ENCODE measurements at regions not wholly inside any gene's neighbourhood (a gene's known extent, or its start where the extent isn't known, plus 50 kb on each side); places are given as distances from the start of the nearest gene placed in this dataset.

DNA sequence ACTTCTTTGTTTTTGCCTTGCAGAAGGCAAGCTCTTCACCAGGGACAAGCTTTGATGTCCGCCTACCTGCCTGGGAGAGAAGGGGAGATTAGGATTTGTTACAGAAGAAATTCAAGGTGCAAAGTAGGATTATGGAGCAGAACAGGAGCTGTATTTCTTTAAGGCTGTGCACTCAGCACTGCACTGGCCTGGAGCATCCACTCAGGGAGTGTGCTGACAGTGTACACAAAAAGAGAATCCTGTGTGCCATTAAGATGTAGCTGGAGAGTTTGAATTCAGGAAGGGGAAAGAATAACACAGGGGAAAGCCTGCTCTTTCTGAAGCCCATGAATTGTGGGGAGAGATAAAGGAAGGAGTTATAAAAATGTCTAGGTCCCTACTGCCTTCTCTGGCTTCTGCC, 137.7 kb upstream of the ETS2 start:
- Histone ChIP-seq H3K4me3 (ENCODE audit: low read depth, low read length) (no peak overlapping the region), H4K8ac (ENCODE audit: low read depth, low read length) (no peak overlapping the region), H3K18ac (ENCODE audit: low read length) (no peak overlapping the region), H3K4me2 (ENCODE audit: low read length) (no peak overlapping the region), H3K9me3 (ENCODE audit: insufficient read depth, low read depth, low read length) (no peaks in the 10 kb centered on the region), H2BK120ac (ENCODE audit: insufficient read depth, low read length, poor library complexity) (no peak overlapping the region), H3K27me3 (ENCODE audit: insufficient read depth, low read length) (no peaks in the 10 kb centered on the region), H4K91ac (ENCODE audit: low read depth, low read length) (no peak overlapping the region), H3K79me2 (ENCODE audit: control insufficient read depth, insufficient read depth, low read length, poor library complexity) (no peaks in the 10 kb centered on the region), H3K9ac (ENCODE audit: low read length) (no peak overlapping the region), H3K4me1 (ENCODE audit: control insufficient read depth in 1 of 2, insufficient read depth in 2 of 2, low read length in 2 of 2) (no peaks in the 10 kb centered on the region), H2AK5ac (ENCODE audit: low read length) (no peak overlapping the region), H2BK12ac (ENCODE audit: low read length) (no peak overlapping the region), H3K27ac (ENCODE audit: low read depth, low read length) (no peak overlapping the region), H3K79me1 (ENCODE audit: low read length) (no peaks in the 10 kb centered on the region), H3K23ac (ENCODE audit: low read length) (no peak overlapping the region), H3K36me3 (ENCODE audit: control insufficient read depth in 1 of 2, insufficient read depth in 2 of 2, low read length in 2 of 2) (no peaks in the 10 kb centered on the region), H2BK5ac (ENCODE audit: low read depth, low read length, poor library complexity) (no peak overlapping the region), H3K14ac (ENCODE audit: low read length) (no peak overlapping the region), H4K12ac (ENCODE audit: low read depth, low read length) (no peak overlapping the region), H2AFZ (ENCODE audit: insufficient read depth, low read length, poor library complexity) (no peak overlapping the region), H3K4ac (ENCODE audit: low read depth, low read length) (no peak overlapping the region)
- no peak for DNase-seq
- WGBS (ENCODE audit: extremely low coverage, insufficient coverage, insufficient read length), result no CpG with 5 or more reads among the region's 1 CpG

DNA sequence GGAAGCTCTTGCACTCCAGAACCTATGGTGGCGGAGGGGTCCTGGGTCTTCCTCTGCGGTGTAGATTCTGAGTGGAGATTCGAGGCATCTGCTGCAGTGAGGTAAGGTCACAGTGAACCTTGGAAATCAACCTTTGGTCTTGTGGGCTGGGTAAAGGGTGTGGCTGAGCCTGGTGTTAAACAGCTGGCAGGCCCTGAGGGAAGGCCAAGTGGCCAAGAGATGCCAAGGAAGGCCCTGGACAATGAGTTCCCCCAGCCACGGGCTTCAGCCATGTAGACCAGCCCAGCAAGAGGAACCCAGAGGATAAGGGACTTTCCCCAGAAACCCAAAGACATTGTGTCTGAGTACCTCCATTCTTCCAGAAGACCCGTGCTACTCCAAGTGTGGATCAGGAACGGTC, 137.2 kb upstream of the ETS2 start:
- Histone ChIP-seq H4K91ac (ENCODE audit: low read depth, low read length) (no peak overlapping the region), H3K79me2 (ENCODE audit: control insufficient read depth, insufficient read depth, low read length, poor library complexity) (no peaks in the 10 kb centered on the region), H2BK5ac (ENCODE audit: low read depth, low read length, poor library complexity) (no peak overlapping the region), H3K14ac (ENCODE audit: low read length) (no peak overlapping the region), H4K8ac (ENCODE audit: low read depth, low read length) (no peak overlapping the region), H3K9me3 (ENCODE audit: insufficient read depth, low read depth, low read length) (no peaks in the 10 kb centered on the region), H2AFZ (ENCODE audit: insufficient read depth, low read length, poor library complexity) (no peak overlapping the region), H3K18ac (ENCODE audit: low read length) (no peak overlapping the region), H3K23ac (ENCODE audit: low read length) (no peak overlapping the region), H3K79me1 (ENCODE audit: low read length) (no peaks in the 10 kb centered on the region), H4K12ac (ENCODE audit: low read depth, low read length) (no peak overlapping the region), H3K36me3 (ENCODE audit: control insufficient read depth in 1 of 2, insufficient read depth in 2 of 2, low read length in 2 of 2) (no peaks in the 10 kb centered on the region), H3K27me3 (ENCODE audit: insufficient read depth, low read length) (no peaks in the 10 kb centered on the region), H3K4ac (ENCODE audit: low read depth, low read length) (no peak overlapping the region), H2BK12ac (ENCODE audit: low read length) (no peak overlapping the region), H2BK120ac (ENCODE audit: insufficient read depth, low read length, poor library complexity) (no peak overlapping the region), H3K4me3 (ENCODE audit: low read depth, low read length) (no peak overlapping the region), H3K9ac (ENCODE audit: low read length) (no peak overlapping the region), H3K4me2 (ENCODE audit: low read length) (no peak overlapping the region), H2AK5ac (ENCODE audit: low read length) (no peak overlapping the region), H3K27ac (ENCODE audit: low read depth, low read length) (no peak overlapping the region), H3K4me1 (ENCODE audit: control insufficient read depth in 1 of 2, insufficient read depth in 2 of 2, low read length in 2 of 2) (no peaks in the 10 kb centered on the region)
- no CpG with 5 or more reads among the region's 6 CpGs for WGBS (ENCODE audit: extremely low coverage, insufficient coverage, insufficient read length)
- DNase-seq, result no peak

- Histone ChIP-seq H2BK5ac (ENCODE audit: low read depth, low read length, poor library complexity) (no peak overlapping the region), H4K12ac (ENCODE audit: low read depth, low read length) (no peak overlapping the region), H3K14ac (ENCODE audit: low read length) (no peak overlapping the region), H3K4me3 (ENCODE audit: low read depth, low read length) (no peak overlapping the region), H2AK5ac (ENCODE audit: low read length) (no peak overlapping the region), H4K91ac (ENCODE audit: low read depth, low read length) (no peak overlapping the region), H2BK120ac (ENCODE audit: insufficient read depth, low read length, poor library complexity) (no peak overlapping the region), H3K4me1 (ENCODE audit: control insufficient read depth in 1 of 2, insufficient read depth in 2 of 2, low read length in 2 of 2) (no peaks in the 10 kb centered on the region), H4K8ac (ENCODE audit: low read depth, low read length) (no peak overlapping the region), H3K27me3 (ENCODE audit: insufficient read depth, low read length) (no peaks in the 10 kb centered on the region), H3K79me1 (ENCODE audit: low read length) (no peaks in the 10 kb centered on the region), H3K9me3 (ENCODE audit: insufficient read depth, low read depth, low read length) (no peaks in the 10 kb centered on the region), H3K4me2 (ENCODE audit: low read length) (no peak overlapping the region), H3K79me2 (ENCODE audit: control insufficient read depth, insufficient read depth, low read length, poor library complexity) (no peaks in the 10 kb centered on the region), H3K4ac (ENCODE audit: low read depth, low read length) (no peak overlapping the region), H3K9ac (ENCODE audit: low read length) (no peak overlapping the region), H3K23ac (ENCODE audit: low read length) (no peak overlapping the region), H3K36me3 (ENCODE audit: control insufficient read depth in 1 of 2, insufficient read depth in 2 of 2, low read length in 2 of 2) (no peaks in the 10 kb centered on the region), H2BK12ac (ENCODE audit: low read length) (no peak overlapping the region), H3K27ac (ENCODE audit: low read depth, low read length) (no peak overlapping the region), H3K18ac (ENCODE audit: low read length) (no peak overlapping the region), H2AFZ (ENCODE audit: insufficient read depth, low read length, poor library complexity) (no peak overlapping the region)
- peak; percentile 18 to 62 for DNase-seq
- no CpG with 5 or more reads among the region's 6 CpGs for WGBS (ENCODE audit: extremely low coverage, insufficient coverage, insufficient read length)
Measured at GRCh38 chr21:38669186-38669585, 136.5 kb upstream of the ETS2 start.

- Histone ChIP-seq H2BK120ac (ENCODE audit: insufficient read depth, low read length, poor library complexity) (no peak overlapping the region), H3K23ac (ENCODE audit: low read length) (no peak overlapping the region), H2BK5ac (ENCODE audit: low read depth, low read length, poor library complexity) (no peak overlapping the region), H3K4me1 (ENCODE audit: control insufficient read depth in 1 of 2, insufficient read depth in 2 of 2, low read length in 2 of 2) (no peaks in the 10 kb centered on the region), H3K36me3 (ENCODE audit: control insufficient read depth in 1 of 2, insufficient read depth in 2 of 2, low read length in 2 of 2) (no peaks in the 10 kb centered on the region), H2AK5ac (ENCODE audit: low read length) (no peak overlapping the region), H3K14ac (ENCODE audit: low read length) (no peak overlapping the region), H2AFZ (ENCODE audit: insufficient read depth, low read length, poor library complexity) (no peak overlapping the region), H3K79me1 (ENCODE audit: low read length) (no peaks in the 10 kb centered on the region), H4K12ac (ENCODE audit: low read depth, low read length) (no peak overlapping the region), H3K4ac (ENCODE audit: low read depth, low read length) (no peak overlapping the region), H2BK12ac (ENCODE audit: low read length) (no peak overlapping the region), H3K27ac (ENCODE audit: low read depth, low read length) (no peak overlapping the region), H4K8ac (ENCODE audit: low read depth, low read length) (no peak overlapping the region), H3K4me2 (ENCODE audit: low read length) (no peak overlapping the region), H3K27me3 (ENCODE audit: insufficient read depth, low read length) (no peaks in the 10 kb centered on the region), H3K9ac (ENCODE audit: low read length) (no peak overlapping the region), H3K4me3 (ENCODE audit: low read depth, low read length) (no peak overlapping the region), H3K9me3 (ENCODE audit: insufficient read depth, low read depth, low read length) (no peaks in the 10 kb centered on the region), H3K79me2 (ENCODE audit: control insufficient read depth, insufficient read depth, low read length, poor library complexity) (no peaks in the 10 kb centered on the region), H4K91ac (ENCODE audit: low read depth, low read length) (no peak overlapping the region), H3K18ac (ENCODE audit: low read length) (no peak overlapping the region)
- DNase-seq, result no peak
- WGBS (ENCODE audit: extremely low coverage, insufficient coverage, insufficient read length), result no CpG with 5 or more reads among the region's 7 CpGs
Measured at GRCh38 chr21:38670861-38671260, 134.9 kb upstream of the ETS2 start.
